HEK293 (cell line): ENCODE measurements at regions not wholly inside any gene's neighbourhood (a gene's known extent, or its start where the extent isn't known, plus 50 kb on each side); places are given as distances from the start of the nearest gene placed in this dataset.

Experiments used
- CTCF ChIA-PET: fragments of 350-600 bp; formaldehyde crosslinking; extraction: SDS; loops from one replicate; lab custom pipeline; 2021; ENCODE audit warnings: antibody characterized with exemption; lab: Yijun Ruan, JAX
- POLR2A ChIA-PET: fragments of 300-600 bp; formaldehyde crosslinking; extraction: SDS; loops from one replicate; lab custom pipeline; 2020; ENCODE audit warnings: antibody characterized with exemption, inconsistent platforms; lab: Yijun Ruan, JAX
- H3K27ac ChIP-seq: fragments of 200-500 bp; sonication (Bioruptor generic); 2 replicates; pipeline ENCODE4 v1.5.1; 2014; ENCODE audit warnings: low read depth, low read length, control low read depth, inconsistent platforms; ENCODE audit errors: extremely low read depth
- H3K36me3 ChIP-seq, 2 experiments: fragments of 200-500 bp in 1 of 2; sonication (Bioruptor generic) in 1 of 2; 1 replicate in 1 of 2; 2 replicates in 1 of 2; pipeline ENCODE4 v1.5.1; 2014 to 2017; ENCODE audit warnings: inconsistent platforms in 2 of 2, low read length in 2 of 2; ENCODE audit not compliant: control insufficient read depth in 2 of 2, insufficient read depth in 1 of 2
- H3K4me1 ChIP-seq: fragments of 200-500 bp; sonication (Bioruptor generic); 2 replicates; pipeline ENCODE4 v1.5.1; 2014; ENCODE audit warnings: mild to moderate bottlenecking, low read length, inconsistent platforms; ENCODE audit not compliant: control insufficient read depth, insufficient read depth
- H3K4me3 ChIP-seq: 2 replicates; pipeline ENCODE4 v1.5.1; 2011; ENCODE audit warnings: low read depth, mild to moderate bottlenecking, control low read depth, low read length, moderate library complexity
- H3K9me3 ChIP-seq: fragments of 200-500 bp; sonication (Bioruptor generic); 2 replicates; pipeline ENCODE4 v1.5.1; 2014; ENCODE audit warnings: low read depth, low read length, inconsistent platforms; ENCODE audit not compliant: control insufficient read depth, insufficient read depth
- GLI2 ChIP-seq: fragments of 450-650 bp; formaldehyde crosslinking; IDR thresholded peaks from 2 replicates; pipeline ENCODE4; 2017; ENCODE audit warnings: missing biosample characterization, missing genetic modification characterization, low read depth, borderline replicate concordance
- HOXC10 ChIP-seq: sonication (generic); formaldehyde crosslinking; IDR thresholded peaks from 2 replicates; pipeline ENCODE4 v1.8.1; 2023; ENCODE audit warnings: mild to moderate bottlenecking, missing genetic modification reagents
- IKZF3 ChIP-seq: fragments of 450-650 bp; IDR thresholded peaks from 2 replicates; pipeline ENCODE4 v1.5.0; 2018; ENCODE audit warnings: missing biosample characterization, mild to moderate bottlenecking, missing genetic modification characterization, moderate library complexity
- KLF1 ChIP-seq: fragments of 450-650 bp; formaldehyde crosslinking; IDR thresholded peaks from 2 replicates; pipeline ENCODE4 v1.5.1; 2016; ENCODE audit warnings: missing biosample characterization, missing genetic modification characterization
- KLF10 ChIP-seq: fragments of 450-650 bp; IDR thresholded peaks from 2 replicates; pipeline ENCODE4 v1.5.1; 2018; ENCODE audit warnings: missing biosample characterization, mild to moderate bottlenecking, missing genetic modification characterization
- KLF7 ChIP-seq: fragments of 450-650 bp; formaldehyde crosslinking; IDR thresholded peaks from 2 replicates; pipeline ENCODE4 v1.5.1; 2016; ENCODE audit warnings: missing biosample characterization, missing genetic modification characterization, borderline replicate concordance
- PRDM10 ChIP-seq: fragments of 450-650 bp; formaldehyde crosslinking; IDR thresholded peaks from 2 replicates; pipeline ENCODE4 v1.5.1; 2016; ENCODE audit warnings: missing biosample characterization, missing genetic modification characterization
- SCRT2 ChIP-seq: fragments of 450-650 bp; formaldehyde crosslinking; IDR thresholded peaks from 2 replicates; pipeline ENCODE4 v1.5.1; 2016; ENCODE audit warnings: missing biosample characterization, missing genetic modification characterization
- SP2 ChIP-seq: fragments of 450-650 bp; formaldehyde crosslinking; IDR thresholded peaks from 2 replicates; pipeline ENCODE4 v1.5.1; 2016; ENCODE audit warnings: missing biosample characterization, missing genetic modification characterization
- ZBTB44 ChIP-seq: fragments of 450-650 bp; IDR thresholded peaks from 2 replicates; pipeline ENCODE4 v1.5.1; 2018; ENCODE audit warnings: missing biosample characterization, mild to moderate bottlenecking, missing genetic modification characterization
- ZBTB48 ChIP-seq: fragments of 450-650 bp; formaldehyde crosslinking; IDR thresholded peaks from 2 replicates; pipeline ENCODE4 v1.5.1; 2016; ENCODE audit warnings: missing biosample characterization, missing genetic modification characterization
- ZIC2 ChIP-seq: fragments of 450-650 bp; formaldehyde crosslinking; IDR thresholded peaks from 2 replicates; pipeline ENCODE4 v1.5.1; 2016; ENCODE audit warnings: missing biosample characterization, missing genetic modification characterization
- ZNF121 ChIP-seq: fragments of 450-650 bp; formaldehyde crosslinking; IDR thresholded peaks from 2 replicates; pipeline ENCODE4 v1.5.1; 2016; ENCODE audit warnings: missing biosample characterization, missing genetic modification characterization
- ZNF174 ChIP-seq: fragments of 450-650 bp; formaldehyde crosslinking; IDR thresholded peaks from 2 replicates; pipeline ENCODE4 v1.5.0; 2017; ENCODE audit warnings: missing biosample characterization, mild to moderate bottlenecking, missing genetic modification characterization
- ZNF223 ChIP-seq: fragments of 450-650 bp; formaldehyde crosslinking; IDR thresholded peaks from 2 replicates; pipeline ENCODE4 v1.5.1; 2016; ENCODE audit warnings: missing biosample characterization, missing genetic modification characterization
- ZNF302 ChIP-seq: fragments of 450-650 bp; formaldehyde crosslinking; IDR thresholded peaks from 2 replicates; pipeline ENCODE4 v1.5.1; 2016; ENCODE audit warnings: missing biosample characterization, missing genetic modification characterization, low read depth
- ZNF404 ChIP-seq: fragments of 450-650 bp; formaldehyde crosslinking; IDR thresholded peaks from 2 replicates; pipeline ENCODE4 v1.5.1; 2017; ENCODE audit warnings: missing biosample characterization, missing genetic modification characterization
- ZNF433 ChIP-seq: fragments of 450-650 bp; formaldehyde crosslinking; IDR thresholded peaks from 2 replicates; pipeline ENCODE4 v1.5.1; 2016; ENCODE audit warnings: missing biosample characterization, missing genetic modification characterization, low read depth
- ZNF48 ChIP-seq: fragments of 450-650 bp; formaldehyde crosslinking; IDR thresholded peaks from 2 replicates; pipeline ENCODE4 v1.5.1; 2016; ENCODE audit warnings: missing biosample characterization, missing genetic modification characterization
- ZNF518A ChIP-seq: fragments of 450-650 bp; formaldehyde crosslinking; conservative IDR thresholded peaks from 2 replicates; pipeline ENCODE4 v1.5.1; 2016; ENCODE audit warnings: low read depth, missing biosample characterization, missing genetic modification characterization
- ZNF621 ChIP-seq: fragments of 450-650 bp; formaldehyde crosslinking; IDR thresholded peaks from 2 replicates; pipeline ENCODE4 v1.5.1; 2017; ENCODE audit warnings: missing biosample characterization, missing genetic modification characterization
- ZNF654 ChIP-seq: fragments of 450-650 bp; formaldehyde crosslinking; IDR thresholded peaks from 2 replicates; pipeline ENCODE4 v1.5.1; 2016; ENCODE audit warnings: low read depth, missing biosample characterization, missing genetic modification characterization
- ZNF660 ChIP-seq: fragments of 450-650 bp; IDR thresholded peaks from 2 replicates; pipeline ENCODE4 v1.5.1; 2018; ENCODE audit warnings: missing biosample characterization, mild to moderate bottlenecking, missing genetic modification characterization
- TF ChIP-seq, protein P1 (sequence below): fragments of 450-650 bp; formaldehyde crosslinking; IDR thresholded peaks from 2 replicates; pipeline ENCODE4 v1.5.1; 2016; ENCODE audit warnings: missing biosample characterization, missing genetic modification characterization
- TF ChIP-seq, protein P2 (sequence below): fragments of 450-650 bp; formaldehyde crosslinking; IDR thresholded peaks from 2 replicates; pipeline ENCODE4 v1.5.1; 2016; ENCODE audit warnings: missing biosample characterization, missing genetic modification characterization

DNA sequence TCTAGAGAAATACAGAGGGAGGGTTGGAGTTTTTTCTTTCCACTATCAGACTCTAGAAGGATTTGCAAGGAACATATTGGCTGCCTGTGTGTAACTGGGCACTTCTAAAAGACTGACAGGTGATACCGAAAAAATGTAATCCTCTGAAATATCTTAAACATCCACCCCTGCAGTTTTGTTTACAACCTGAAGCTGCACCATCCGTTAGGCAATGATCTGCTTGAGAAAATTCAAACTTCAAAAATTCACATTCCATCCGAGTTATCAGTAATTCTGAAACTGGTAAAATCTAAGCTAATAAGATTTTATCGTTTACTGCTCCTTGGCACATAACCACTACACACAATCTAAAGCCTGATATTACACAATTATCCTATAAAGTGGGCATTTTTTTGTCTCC lies 528.6 kb downstream of the FUT8 start:
- ChIA-PET POLR2A (no interaction called here), CTCF (interaction anchor here (1.0 to 4.9 kb wide), 5 partner anchors 9 to 803 kb away, joined by 3 to 35 read pairs (median 4); no protein-coding TSS in a partner anchor)
- H3K4me3 ChIP-seq, result no peak overlapping the region
- H3K4me1 ChIP-seq, result no peaks in the 10 kb centered on the region; the same call in 1 of the 2 replicates
- no peaks in the 10 kb centered on the region for H3K36me3 ChIP-seq
- H3K27ac ChIP-seq, result no peak overlapping the region
- H3K9me3 ChIP-seq, result no peaks in the 10 kb centered on the region
- TF ChIP-seq SCRT2 (tag by site-specific recombination) (no peak), ZNF654 (tag by site-specific recombination) (no peak), GLI2 (tag by site-specific recombination) (no peak), KLF7 (tag by site-specific recombination) (no peak), ZBTB48 (no peak), ZNF121 (no peak), ZNF660 (tag by site-specific recombination) (no peak), ZBTB44 (tag by site-specific recombination) (no peak), ZNF621 (tag by site-specific recombination) (no peak), ZNF48 (tag by site-specific recombination) (no peak), ZNF404 (no peak), ZNF223 (no peak), IKZF3 (tag by site-specific recombination) (no peak), KLF10 (tag by site-specific recombination) (no peak), KLF1 (tag by site-specific recombination) (no peak), ZNF518A (no peak), ZNF302 (tag by site-specific recombination) (no peak)
- TF ChIP-seq, protein P1, sequence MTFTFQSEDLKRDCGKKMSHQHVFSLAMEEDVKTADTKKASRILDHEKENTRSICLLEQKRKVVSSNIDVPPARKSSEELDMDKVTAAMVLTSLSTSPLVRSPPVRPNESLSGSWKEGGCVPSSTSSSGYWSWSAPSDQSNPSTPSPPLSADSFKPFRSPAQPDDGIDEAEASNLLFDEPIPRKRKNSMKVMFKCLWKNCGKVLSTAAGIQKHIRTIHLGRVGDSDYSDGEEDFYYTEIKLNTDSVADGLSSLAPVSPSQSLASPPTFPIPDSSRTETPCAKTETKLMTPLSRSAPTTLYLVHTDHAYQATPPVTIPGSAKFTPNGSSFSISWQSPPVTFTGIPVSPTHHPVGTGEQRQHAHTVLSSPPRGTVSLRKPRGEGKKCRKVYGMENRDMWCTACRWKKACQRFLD (tag by site-specific recombination), result no peak
- TF ChIP-seq, all 188 proteins: peak for 0

- no peaks in the 10 kb centered on the region; the same call in 1 of the 2 replicates for H3K4me1 ChIP-seq
- CTCF ChIA-PET, result interaction anchor here (0.8 to 4.9 kb wide), 2 partner anchors 16 to 345 kb away, joined by 3 to 35 read pairs; no protein-coding TSS in a partner anchor
- no peak overlapping the region for H3K4me3 ChIP-seq
- POLR2A ChIA-PET, result no interaction called here
- no peaks in the 10 kb centered on the region for H3K36me3 ChIP-seq
- H3K9me3 ChIP-seq, result no peaks in the 10 kb centered on the region
- no peak overlapping the region for H3K27ac ChIP-seq
- no peak for TF ChIP-seq SP2 (tag by site-specific recombination)
- TF ChIP-seq PRDM10 (tag by site-specific recombination), result no peak
- TF ChIP-seq, protein P2, sequence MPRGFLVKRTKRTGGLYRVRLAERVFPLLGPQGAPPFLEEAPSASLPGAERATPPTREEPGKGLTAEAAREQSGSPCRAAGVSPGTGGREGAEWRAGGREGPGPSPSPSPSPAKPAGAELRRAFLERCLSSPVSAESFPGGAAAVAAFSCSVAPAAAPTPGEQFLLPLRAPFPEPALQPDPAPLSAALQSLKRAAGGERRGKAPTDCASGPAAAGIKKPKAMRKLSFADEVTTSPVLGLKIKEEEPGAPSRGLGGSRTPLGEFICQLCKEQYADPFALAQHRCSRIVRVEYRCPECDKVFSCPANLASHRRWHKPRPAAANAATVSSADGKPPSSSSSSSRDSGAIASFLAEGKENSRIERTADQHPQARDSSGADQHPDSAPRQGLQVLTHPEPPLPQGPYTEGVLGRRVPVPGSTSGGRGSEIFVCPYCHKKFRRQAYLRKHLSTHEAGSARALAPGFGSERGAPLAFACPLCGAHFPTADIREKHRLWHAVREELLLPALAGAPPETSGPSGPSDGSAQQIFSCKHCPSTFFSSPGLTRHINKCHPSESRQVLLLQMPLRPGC (tag by site-specific recombination), result no peak
- TF ChIP-seq ZIC2 (tag by site-specific recombination), result no peak
- TF ChIP-seq ZNF433 (tag by site-specific recombination), result no peak
- TF ChIP-seq HOXC10, result no peak
- no peak for TF ChIP-seq ZNF174 (tag by site-specific recombination)
These were observed 530.6 kb downstream of the FUT8 start for GRCh38 chr14:65943150-65943549.
